ENCODE measurements at regions not wholly inside any gene's neighbourhood (a gene's known extent, or its start where the extent isn't known, plus 50 kb on each side); places are given as distances from the start of the nearest gene placed in this dataset.

DNA sequence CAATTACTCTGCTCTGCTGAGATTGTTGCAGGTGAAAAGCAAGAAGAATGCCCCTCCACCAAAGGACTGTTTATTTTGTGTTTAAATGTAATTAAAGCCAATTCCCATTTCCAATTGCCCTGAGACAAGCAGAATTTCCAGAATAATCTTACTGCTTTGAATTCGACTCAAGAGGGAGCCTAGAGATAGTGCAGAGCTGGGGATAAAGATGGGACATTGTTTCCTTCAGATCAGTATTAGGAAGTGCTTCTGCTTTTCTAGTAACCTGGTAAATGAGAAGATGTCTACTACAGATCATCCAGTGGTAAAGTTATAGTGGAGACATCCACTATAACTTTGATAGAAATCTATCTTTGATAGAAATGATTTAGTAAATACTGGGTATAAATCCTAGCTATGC, 326.9 kb downstream of the UBE3D start:
- DNase-seq (ENCODE audit: low read depth in 2 of 2), result no peak

DNA sequence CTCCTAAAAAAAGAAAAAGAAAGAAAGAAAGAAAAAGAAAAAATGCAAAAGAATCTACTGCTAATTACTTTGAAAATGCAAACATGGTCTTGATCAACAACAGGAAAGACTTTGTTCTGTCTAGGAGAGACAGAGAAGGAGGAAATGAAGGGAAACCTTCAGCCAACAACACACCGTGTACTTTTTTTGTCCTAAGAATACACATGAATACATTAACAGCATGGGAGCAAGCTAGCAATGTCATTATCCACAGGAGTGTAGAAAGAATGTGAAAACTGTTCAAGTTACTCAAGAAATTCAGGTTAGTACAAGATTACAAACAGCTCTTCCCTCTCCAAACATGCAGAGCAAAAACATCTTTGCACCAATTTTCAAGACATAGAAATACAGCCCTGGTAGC, 326.3 kb downstream of the UBE3D start:
- DNase-seq (ENCODE audit: low read depth in 2 of 2), result no peak

GRCh38 chr6:82740072-82740471, 325.6 kb downstream of the UBE3D start:
- DNase-seq (ENCODE audit: low read depth in 2 of 2), result no peak

DNA sequence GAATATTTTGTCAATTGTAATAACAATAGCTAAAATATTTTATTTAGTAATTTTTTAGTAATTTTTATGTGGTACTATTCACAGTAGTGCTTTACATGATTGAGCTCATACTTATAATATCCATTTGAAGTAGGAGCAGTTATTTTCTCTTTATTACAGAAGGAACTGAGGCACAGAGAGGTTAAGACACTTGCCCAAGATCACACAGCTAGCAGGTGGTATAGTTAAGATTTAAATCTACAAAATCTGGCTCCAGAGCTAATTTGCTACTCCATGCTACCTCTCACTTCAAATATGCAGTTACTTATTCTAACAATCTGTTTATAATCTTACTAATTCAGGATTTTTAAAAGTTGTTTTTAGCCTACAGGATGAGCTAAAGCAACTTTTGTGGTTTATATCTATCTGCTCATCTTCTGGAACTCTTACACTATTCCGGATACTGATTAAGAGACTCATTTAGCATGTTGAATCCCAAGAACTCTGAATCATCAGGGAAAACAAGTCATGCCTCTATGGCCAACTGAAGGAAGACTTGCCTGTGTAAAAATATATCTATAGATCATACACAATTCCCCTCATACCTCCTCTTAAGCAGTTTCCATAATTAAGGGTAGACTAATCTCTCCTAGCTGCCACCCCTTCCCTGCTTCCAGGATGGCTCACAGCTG, 324.2 kb downstream of the UBE3D start:
- no peak for DNase-seq (ENCODE audit: low read depth in 2 of 2)

- DNase-seq (ENCODE audit: low read depth in 2 of 2), result no peak
Measured at GRCh38 chr6:82741996-82742385, 323.6 kb downstream of the UBE3D start.

DNA sequence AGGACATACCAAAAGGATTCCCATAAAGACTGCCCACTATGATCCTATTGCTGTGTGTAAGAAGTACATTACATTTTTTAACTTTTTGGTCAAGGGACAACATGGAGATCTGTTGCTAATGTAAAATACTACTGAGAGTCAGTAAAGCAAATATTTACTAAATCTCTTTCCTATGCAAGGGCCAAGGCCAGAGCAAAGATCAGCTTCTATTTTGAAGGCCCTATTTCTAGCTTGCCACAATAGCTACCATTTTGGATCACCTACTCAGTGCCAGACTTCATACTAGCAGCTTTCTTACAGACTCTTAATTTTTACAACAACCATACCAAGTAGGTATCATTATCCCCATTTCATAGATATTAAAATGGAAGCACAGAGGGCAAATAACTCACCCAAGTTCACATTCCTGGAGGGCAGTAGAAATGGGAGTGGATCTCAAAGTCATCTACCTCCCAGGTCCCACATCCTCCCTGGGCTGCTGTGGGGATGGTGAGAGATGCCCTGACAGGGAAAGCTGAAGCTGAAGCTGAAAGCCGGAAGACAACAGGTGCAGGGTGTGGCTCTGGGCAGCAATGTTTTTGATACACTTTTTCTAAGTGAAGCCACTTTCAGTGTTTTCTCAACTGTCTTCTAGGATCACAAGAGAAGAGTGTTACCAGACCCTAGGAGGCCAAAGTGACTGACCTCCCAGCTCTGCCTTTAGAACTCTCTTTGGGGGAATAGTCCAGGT, 321.2 kb downstream of the UBE3D start:
- no peak for DNase-seq (ENCODE audit: low read depth in 2 of 2)

DNA sequence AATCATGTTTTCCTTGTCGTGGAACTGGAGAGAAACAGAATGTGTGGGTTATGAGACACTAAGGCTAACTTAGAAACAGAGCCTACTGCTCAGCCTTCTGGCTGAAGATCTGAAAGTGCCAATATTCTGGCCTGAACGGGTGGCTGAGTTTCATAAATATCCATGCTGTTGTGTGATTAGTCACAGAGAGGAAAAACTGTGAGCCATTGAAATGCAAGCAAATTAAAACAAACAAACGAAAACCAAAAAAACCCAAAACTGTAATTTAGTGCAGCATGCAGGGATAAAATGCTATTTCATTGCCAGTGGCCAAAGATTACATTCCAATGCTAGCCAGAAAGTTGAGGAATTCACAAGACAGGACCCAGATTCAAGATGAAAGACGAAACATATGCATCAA, 315.1 kb downstream of the UBE3D start:
- peak; percentile 13 to 17 for DNase-seq (ENCODE audit: low read depth in 2 of 2)

- DNase-seq (ENCODE audit: low read depth in 2 of 2), result no peak
Measured at GRCh38 chr6:82751718-82752117, 313.9 kb downstream of the UBE3D start.

- no peak for DNase-seq (ENCODE audit: low read depth in 2 of 2)
Measured at GRCh38 chr6:82761674-82762345, 303.8 kb downstream of the UBE3D start.

GRCh38 chr6:82766476-82766875, 299.2 kb downstream of the UBE3D start:
- DNase-seq (ENCODE audit: low read depth in 2 of 2), result no peak

DNA sequence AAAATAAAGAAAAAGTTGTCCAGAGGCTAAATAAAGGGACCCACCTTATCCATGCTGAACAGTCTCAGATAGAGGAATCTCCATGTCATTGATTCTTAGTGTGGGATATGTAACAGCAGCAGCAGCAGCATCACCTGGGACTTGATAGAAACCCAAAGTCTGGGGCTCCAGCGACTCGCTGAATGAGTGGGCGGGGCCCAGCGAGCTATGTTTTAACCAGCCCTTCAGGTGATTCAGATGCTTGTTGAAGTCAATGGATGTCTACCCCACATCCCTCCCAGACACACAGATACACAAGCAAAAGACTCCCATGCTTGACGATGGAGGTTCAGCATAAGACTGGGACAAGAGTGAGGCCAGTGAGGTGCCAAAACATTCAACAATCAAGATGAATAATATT, 298.6 kb downstream of the UBE3D start:
- no peak for DNase-seq (ENCODE audit: low read depth in 2 of 2)

GRCh38 chr6:82767447-82767846, 298.2 kb downstream of the UBE3D start:
- no peak for DNase-seq (ENCODE audit: low read depth in 2 of 2)

GRCh38 chr6:82772851-82773717, 292.6 kb downstream of the UBE3D start:
- no peak for DNase-seq (ENCODE audit: low read depth in 2 of 2)

GRCh38 chr6:82775361-82775760, 290.3 kb downstream of the UBE3D start:
- peak in 1 of 2 experiments; percentile 12 for DNase-seq (ENCODE audit: low read depth in 2 of 2)

GRCh38 chr6:82775981-82776380, 289.7 kb downstream of the UBE3D start:
- DNase-seq (ENCODE audit: low read depth in 2 of 2), result no peak

DNA sequence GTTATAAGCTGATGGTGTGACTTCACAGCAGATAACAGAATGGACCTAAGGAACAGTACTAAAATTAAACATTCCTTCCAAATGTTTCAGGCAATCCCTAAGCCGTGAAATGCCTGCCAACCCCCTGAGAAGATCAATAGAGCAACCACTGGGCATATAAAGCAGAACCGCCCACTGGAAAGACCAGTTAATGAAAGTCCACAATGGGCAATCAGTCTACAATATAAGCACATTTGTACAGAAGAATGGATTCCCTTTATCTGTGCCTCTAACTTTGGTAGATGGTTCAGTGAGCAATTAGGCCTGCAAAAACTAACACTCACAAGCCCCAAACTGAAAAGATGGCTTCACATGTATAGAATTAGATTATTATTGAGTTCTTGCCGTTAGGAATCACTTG, 286.6 kb downstream of the UBE3D start:
- DNase-seq (ENCODE audit: low read depth in 2 of 2), result no peak

- DNase-seq (ENCODE audit: low read depth in 2 of 2), result no peak
Measured at GRCh38 chr6:82780334-82780733, 285.3 kb downstream of the UBE3D start.

DNA sequence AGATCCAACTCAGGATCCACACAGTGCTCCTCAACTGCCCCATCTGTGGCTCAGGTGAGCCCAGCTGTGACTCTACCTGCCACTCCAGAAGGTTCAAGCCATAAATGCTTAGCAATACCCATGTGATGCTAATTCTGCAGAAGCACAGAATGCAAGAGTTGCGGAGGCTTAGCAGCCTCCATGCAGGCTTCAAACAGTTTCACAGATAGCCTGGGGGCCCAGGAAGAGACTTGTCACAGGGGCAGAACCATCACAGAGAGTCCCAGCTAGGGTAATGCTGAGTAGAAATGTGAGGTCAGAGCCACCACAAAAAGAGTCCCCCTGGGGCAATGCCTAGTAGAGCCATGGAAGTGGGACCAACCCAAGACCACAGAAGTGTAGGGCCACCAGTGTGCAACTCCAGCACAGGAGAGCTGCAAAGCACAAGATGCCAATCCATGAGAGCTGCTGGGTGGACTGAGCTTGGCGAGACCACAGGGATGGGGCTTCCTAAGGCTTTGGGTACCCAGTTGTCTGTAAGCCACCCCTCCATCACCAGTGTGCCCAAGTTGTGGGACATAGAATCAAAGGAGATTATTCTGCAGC, 283.9 kb downstream of the UBE3D start:
- no peak for DNase-seq (ENCODE audit: low read depth in 2 of 2)

DNA sequence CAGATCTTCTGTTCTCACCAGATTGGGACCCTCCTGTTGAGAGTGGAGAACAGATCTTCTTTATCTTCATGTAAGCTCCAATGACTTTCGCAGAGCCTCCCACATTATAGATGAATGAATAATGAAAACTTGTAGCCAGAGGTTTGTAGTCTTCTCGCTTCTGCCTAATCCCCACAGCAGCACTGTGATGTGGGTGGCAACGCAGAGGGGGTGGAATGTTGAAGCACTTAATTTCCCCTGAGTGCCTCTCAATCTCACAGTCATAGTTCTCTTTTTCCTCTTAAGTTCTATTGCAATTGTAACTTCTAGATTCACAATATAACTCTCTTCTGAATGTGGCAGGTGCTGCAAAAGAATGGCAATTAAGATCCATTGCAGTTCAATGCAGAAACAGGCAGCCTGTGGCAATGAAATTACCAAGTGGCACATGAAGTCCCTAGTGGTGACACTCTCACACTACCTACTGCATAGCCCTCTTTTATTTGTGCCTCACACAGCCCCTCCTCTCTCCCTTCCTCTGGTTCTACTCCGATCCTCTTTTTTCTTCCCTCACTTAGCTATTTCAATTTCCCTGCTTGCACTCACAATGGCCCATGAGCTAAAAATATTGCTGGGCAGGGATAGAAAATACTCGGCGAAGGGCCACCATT, 281.9 kb downstream of the UBE3D start:
- no peak for DNase-seq (ENCODE audit: low read depth in 2 of 2)

- no peak for DNase-seq (ENCODE audit: low read depth in 2 of 2)
Measured at GRCh38 chr6:82785206-82785605, 280.4 kb downstream of the UBE3D start.

- no peak for DNase-seq (ENCODE audit: low read depth in 2 of 2)
Measured at GRCh38 chr6:82786248-82786647, 279.4 kb downstream of the UBE3D start.
